H1 (cell line): ENCODE measurements at regions not wholly inside any gene's neighbourhood (a gene's known extent, or its start where the extent isn't known, plus 50 kb on each side); places are given as distances from the start of the nearest gene placed in this dataset.

Source experiments
- CHD2 ChIP-seq: IDR thresholded peaks from 2 replicates; pipeline ENCODE4 v1.6.1; 2012; ENCODE audit warnings: low read length, improper control_type of control experiment
- CHD7 ChIP-seq: fragments of 300-600 bp; sonication (generic); IDR thresholded peaks from 2 replicates; pipeline ENCODE4 v1.7.1; 2012; ENCODE audit warnings: low read length, moderate library complexity, mild to moderate bottlenecking, inconsistent platforms; ENCODE audit not compliant: insufficient replicate concordance
- CREB1 ChIP-seq: IDR thresholded peaks from 2 replicates; pipeline ENCODE4 v1.6.1; 2012; ENCODE audit warnings: inconsistent platforms
- EP300 ChIP-seq, 2 experiments: IDR thresholded peaks; 1 replicate in 1 of 2; 2 replicates in 1 of 2; pipeline ENCODE4 v1.6.1; 2011 to 2012; ENCODE audit warnings: low read depth in 2 of 2, low read length in 2 of 2, mild to moderate bottlenecking in 2 of 2, borderline replicate concordance in 1 of 2, inconsistent platforms in 1 of 2, moderate library complexity in 1 of 2
- JUND ChIP-seq: IDR thresholded peaks from 2 replicates; pipeline ENCODE4 v1.6.1; 2011; ENCODE audit warnings: mild to moderate bottlenecking, improper control_type of control experiment, low read length
- POLR2A ChIP-seq, 2 experiments: IDR thresholded peaks; 1 replicate in 1 of 2; 2 replicates in 1 of 2; pipeline ENCODE4 v1.6.1; 2011; ENCODE audit warnings: low read depth in 2 of 2, low read length in 2 of 2, mild to moderate bottlenecking in 2 of 2; ENCODE audit errors: control extremely low read depth in 1 of 2
- POLR2AphosphoS5 ChIP-seq: IDR thresholded peaks from 2 replicates; pipeline ENCODE4 v1.6.1; 2011; ENCODE audit warnings: low read depth, low read length
- POU5F1 ChIP-seq: IDR thresholded peaks from 2 replicates; pipeline ENCODE4 v1.6.1; 2011; ENCODE audit warnings: low read depth, mild to moderate bottlenecking, low read length, moderate library complexity
- RAD21 ChIP-seq, 2 experiments: IDR thresholded peaks in 1 of 2; conservative IDR thresholded peaks in 1 of 2; 2 replicates each; pipeline ENCODE4 v1.6.1; 2011; ENCODE audit warnings: low read depth in 2 of 2, low read length in 2 of 2, improper control_type of control experiment in 1 of 2, inconsistent platforms in 1 of 2, mild to moderate bottlenecking in 1 of 2, moderate library complexity in 1 of 2
- RXRA ChIP-seq: IDR thresholded peaks from 2 replicates; pipeline ENCODE4 v1.6.1; 2011; ENCODE audit warnings: low read depth, mild to moderate bottlenecking, low read length, moderate library complexity; ENCODE audit not compliant: insufficient read depth
- ZNF274 ChIP-seq: IDR thresholded peaks from 2 replicates; pipeline ENCODE4 v1.7.0; 2012; ENCODE audit warnings: low read length, borderline replicate concordance; ENCODE audit errors: extremely low read depth
- TF ChIP-seq, protein P1 (sequence below), 3 experiments: IDR thresholded peaks; 1 replicate in 2 of 3; 2 replicates in 1 of 3; pipeline versions ENCODE4 v1.5.1 to v1.6.1; 2011; ENCODE audit warnings: low read length in 3 of 3, mild to moderate bottlenecking in 3 of 3, inconsistent platforms in 2 of 3, low read depth in 1 of 3, moderate library complexity in 1 of 3; ENCODE audit not compliant: insufficient read depth in 1 of 3; ENCODE audit errors: control extremely low read depth in 1 of 3

DNA sequence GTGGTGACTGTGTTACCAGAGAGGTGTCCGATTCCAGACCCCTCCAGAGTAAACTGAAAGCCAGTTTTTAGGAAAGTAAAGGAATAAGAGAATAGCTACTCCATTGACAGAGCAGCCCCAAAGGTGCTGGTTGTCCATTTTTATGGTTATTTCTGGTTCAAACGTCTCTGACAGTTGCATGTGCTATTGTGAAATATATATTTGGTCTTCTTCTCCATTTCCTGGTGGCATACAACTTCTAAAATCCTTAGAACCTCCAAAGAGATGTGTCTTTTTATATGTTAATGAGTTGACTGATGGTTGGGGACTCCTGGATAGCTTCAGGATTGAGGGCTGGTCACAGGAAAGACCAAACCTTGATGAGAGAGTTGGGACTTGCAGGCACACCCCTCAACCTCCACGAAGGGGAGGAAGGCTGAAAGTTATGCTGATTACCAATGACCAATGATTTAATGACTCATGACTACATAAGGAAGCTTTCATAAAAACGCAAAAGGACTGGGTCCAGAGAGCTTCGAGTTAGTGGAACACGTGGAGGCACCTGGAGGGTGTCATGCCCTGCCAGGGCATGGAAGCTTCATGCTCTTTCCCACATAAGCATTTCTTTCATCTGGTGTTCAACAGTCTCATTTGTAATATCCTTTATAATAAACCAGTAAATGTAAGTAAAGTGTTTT is 100.7 kb downstream of the SLC16A1 start:
- TF ChIP-seq RAD21 (IDR thresholded peaks at IDR 0.05 in 1 of 2, conservative IDR thresholded peaks at IDR 0.05 in 1 of 2; ENCODE audit: low read depth in 2 of 2, low read length in 2 of 2) (no peak), EP300 (IDR thresholded peaks at IDR 0.05; ENCODE audit: borderline replicate concordance in 1 of 2, low read depth in 2 of 2, low read length in 2 of 2) (no peak), CHD2 (no peak), CHD7 (no peak), JUND (no peak), ZNF274 (no peak), POLR2AphosphoS5 (no peak), POLR2A (IDR thresholded peaks at IDR 0.05; ENCODE audit: control extremely low read depth in 1 of 2, low read depth in 2 of 2, low read length in 2 of 2) (no peak), RXRA (no peak), CREB1 (no peak), POU5F1 (no peak)
- TF ChIP-seq, protein P1, sequence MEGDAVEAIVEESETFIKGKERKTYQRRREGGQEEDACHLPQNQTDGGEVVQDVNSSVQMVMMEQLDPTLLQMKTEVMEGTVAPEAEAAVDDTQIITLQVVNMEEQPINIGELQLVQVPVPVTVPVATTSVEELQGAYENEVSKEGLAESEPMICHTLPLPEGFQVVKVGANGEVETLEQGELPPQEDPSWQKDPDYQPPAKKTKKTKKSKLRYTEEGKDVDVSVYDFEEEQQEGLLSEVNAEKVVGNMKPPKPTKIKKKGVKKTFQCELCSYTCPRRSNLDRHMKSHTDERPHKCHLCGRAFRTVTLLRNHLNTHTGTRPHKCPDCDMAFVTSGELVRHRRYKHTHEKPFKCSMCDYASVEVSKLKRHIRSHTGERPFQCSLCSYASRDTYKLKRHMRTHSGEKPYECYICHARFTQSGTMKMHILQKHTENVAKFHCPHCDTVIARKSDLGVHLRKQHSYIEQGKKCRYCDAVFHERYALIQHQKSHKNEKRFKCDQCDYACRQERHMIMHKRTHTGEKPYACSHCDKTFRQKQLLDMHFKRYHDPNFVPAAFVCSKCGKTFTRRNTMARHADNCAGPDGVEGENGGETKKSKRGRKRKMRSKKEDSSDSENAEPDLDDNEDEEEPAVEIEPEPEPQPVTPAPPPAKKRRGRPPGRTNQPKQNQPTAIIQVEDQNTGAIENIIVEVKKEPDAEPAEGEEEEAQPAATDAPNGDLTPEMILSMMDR (IDR thresholded peaks at IDR 0.05; ENCODE audit: control extremely low read depth in 1 of 3, insufficient read depth in 1 of 3, low read depth in 1 of 3, low read length in 3 of 3): no peak
